H1 (cell line): ENCODE measurements at regions not wholly inside any gene's neighbourhood (a gene's known extent, or its start where the extent isn't known, plus 50 kb on each side); places are given as distances from the start of the nearest gene placed in this dataset.

ENCODE experiments used
- CTCF ChIA-PET: fragments of 300-600 bp; sonication (Branson Sonifier 250); formaldehyde crosslinking; loops from one replicate; lab custom pipeline; 2021; ENCODE audit not compliant: partially characterized antibody; lab: Charles Lee
- POLR2A ChIA-PET: fragments of 300-600 bp; sonication (Branson Sonifier 250); formaldehyde crosslinking; loops from one replicate; lab custom pipeline; 2021; ENCODE audit warnings: inconsistent platforms; ENCODE audit not compliant: partially characterized antibody; lab: Charles Lee
- DNase-seq, 2 experiments: peaks; one replicate each; pipeline versions ENCODE4 v3.0.0 to v3.0.0-alpha.2; 2010 to 2022; ENCODE audit warnings: low spot score in 2 of 2, low read depth in 1 of 2, mixed read lengths in 1 of 2
- FAIRE-seq: peaks from 2 replicates; lab custom pipeline; 2011; peaks lifted over from hg19 to GRCh38; lab: Jason Lieb, UNC
- H2AFZ ChIP-seq: 2 replicates; pipeline ENCODE4 v1.8.1; 2012; ENCODE audit warnings: low read length, inconsistent platforms
- H2AK5ac ChIP-seq: 2 replicates; pipeline ENCODE4 v1.6.1; 2013; ENCODE audit warnings: low read depth, low read length
- H2BK120ac ChIP-seq: replicated peaks from 2 replicates; pipeline ENCODE3; 2013; ENCODE audit warnings: low read depth, low read length, inconsistent platforms
- H2BK12ac ChIP-seq: 2 replicates; pipeline ENCODE4 v1.6.1; 2013; ENCODE audit warnings: low read depth, low read length
- H2BK15ac ChIP-seq: 2 replicates; pipeline ENCODE4 v1.6.1; 2013; ENCODE audit warnings: low read length
- H2BK20ac ChIP-seq: 2 replicates; pipeline ENCODE4 v1.6.1; 2013; ENCODE audit warnings: low read length
- H2BK5ac ChIP-seq: 2 replicates; pipeline ENCODE4 v1.6.1; 2013; ENCODE audit warnings: low read depth, low read length
- H3K14ac ChIP-seq: 2 replicates; pipeline ENCODE4 v1.6.1; 2013; ENCODE audit warnings: inconsistent platforms; ENCODE audit not compliant: insufficient read length
- H3K18ac ChIP-seq: 2 replicates; pipeline ENCODE4 v1.6.1; 2013; ENCODE audit warnings: low read length; ENCODE audit errors: extremely low read depth
- H3K23ac ChIP-seq: 2 replicates; pipeline ENCODE4 v1.6.1; 2013; ENCODE audit warnings: inconsistent platforms; ENCODE audit not compliant: insufficient read length
- H3K23me2 ChIP-seq: 2 replicates; pipeline ENCODE4 v1.6.1; 2013; ENCODE audit warnings: low read depth, low read length
- H3K27ac ChIP-seq: 2 replicates; pipeline ENCODE4 v1.6.1; 2011; ENCODE audit warnings: low read depth, low read length, inconsistent platforms
- H3K27me3 ChIP-seq, 4 experiments: replicated peaks in 1 of 4; 1 replicate in 1 of 4; 2 replicates in 3 of 4; pipeline versions ENCODE4 v1.6.1 to v1.8.1; 2011 to 2013; ENCODE audit warnings: low read length in 3 of 4, mild to moderate bottlenecking in 3 of 4, inconsistent platforms in 2 of 4, mixed read lengths in 2 of 4, moderate library complexity in 1 of 4; ENCODE audit not compliant: control insufficient read depth in 3 of 4, insufficient read depth in 3 of 4; ENCODE audit errors: extremely low read depth in 1 of 4
- H3K36me3 ChIP-seq, 4 experiments: 2 replicates each; pipeline versions ENCODE4 v1.6.1 to v1.8.1; 2011 to 2013; ENCODE audit warnings: mild to moderate bottlenecking in 4 of 4, low read length in 3 of 4, moderate library complexity in 2 of 4, control low read depth in 1 of 4, inconsistent platforms in 1 of 4; ENCODE audit not compliant: insufficient read depth in 4 of 4, control insufficient read depth in 2 of 4
- H3K4ac ChIP-seq: replicated peaks from 2 replicates; pipeline ENCODE3; 2013; ENCODE audit warnings: low read length, low read depth, mixed read lengths, inconsistent platforms; ENCODE audit not compliant: insufficient read length
- H3K4me1 ChIP-seq, 4 experiments: replicated peaks in 1 of 4; 1 replicate in 1 of 4; 2 replicates in 3 of 4; pipeline versions ENCODE4 v1.6.1 to v1.8.1; 2011 to 2013; ENCODE audit warnings: low read length in 3 of 4, inconsistent platforms in 2 of 4, mixed read lengths in 1 of 4; ENCODE audit not compliant: insufficient read depth in 4 of 4, control insufficient read depth in 3 of 4
- H3K4me2 ChIP-seq, 2 experiments: 2 replicates each; pipeline versions ENCODE4 v1.6.1 to v1.8.1; 2011 to 2013; ENCODE audit warnings: low read depth in 2 of 2, low read length in 2 of 2, control low read depth in 1 of 2, inconsistent platforms in 1 of 2, mild to moderate bottlenecking in 1 of 2; ENCODE audit not compliant: insufficient read depth in 1 of 2
- H3K4me3 ChIP-seq, 4 experiments: fragments of 200-600, 300-600 bp in 1 of 4; sonication (generic), shearing (Covaris generic), sonication (Bioruptor Twin) in 1 of 4; 2 replicates each; pipeline versions ENCODE4 v1.5.1 to v1.8.1; 2011 to 2016; ENCODE audit warnings: low read length in 4 of 4, low read depth in 3 of 4, control low read depth in 2 of 4, inconsistent platforms in 2 of 4, mild to moderate bottlenecking in 2 of 4, mixed read lengths in 1 of 4, moderate library complexity in 1 of 4; ENCODE audit not compliant: insufficient read depth in 2 of 4; ENCODE audit errors: extremely low read depth in 1 of 4
- H3K56ac ChIP-seq: replicated peaks from 2 replicates; pipeline ENCODE3; 2013; ENCODE audit warnings: low read depth, mild to moderate bottlenecking, mixed read lengths, low read length, inconsistent platforms; ENCODE audit not compliant: insufficient read length
- H3K79me1 ChIP-seq: 2 replicates; pipeline ENCODE4 v1.6.1; 2013; ENCODE audit warnings: low read depth, low read length, control low read depth
- H3K79me2 ChIP-seq, 2 experiments: 2 replicates each; pipeline versions ENCODE4 v1.6.1 to v1.8.1; 2012 to 2013; ENCODE audit warnings: low read length in 2 of 2, mild to moderate bottlenecking in 2 of 2, inconsistent platforms in 1 of 2; ENCODE audit not compliant: insufficient read depth in 2 of 2, control insufficient read depth in 1 of 2
- H3K9ac ChIP-seq, 4 experiments: replicated peaks in 1 of 4; 1 replicate in 1 of 4; 2 replicates in 3 of 4; pipeline versions ENCODE4 v1.6.1 to v1.8.1; 2011 to 2013; ENCODE audit warnings: low read depth in 3 of 4, low read length in 3 of 4, control low read depth in 2 of 4, mild to moderate bottlenecking in 2 of 4, moderate library complexity in 2 of 4, inconsistent platforms in 1 of 4; ENCODE audit errors: extremely low read depth in 1 of 4
- H3K9me3 ChIP-seq, 2 experiments: 2 replicates each; pipeline versions ENCODE4 v1.6.1 to v1.8.1; 2012 to 2013; ENCODE audit warnings: mild to moderate bottlenecking in 2 of 2, moderate library complexity in 2 of 2, control low read depth in 1 of 2, inconsistent platforms in 1 of 2, low read depth in 1 of 2, low read length in 1 of 2, mixed read lengths in 1 of 2; ENCODE audit not compliant: insufficient read depth in 2 of 2
- H4K20me1 ChIP-seq, 2 experiments: replicated peaks in 1 of 2; 2 replicates each; pipeline versions ENCODE3 to v1.8.1; 2011 to 2013; ENCODE audit warnings: inconsistent platforms in 2 of 2, low read length in 2 of 2, mild to moderate bottlenecking in 1 of 2; ENCODE audit not compliant: insufficient read depth in 2 of 2, control insufficient read depth in 1 of 2
- H4K5ac ChIP-seq: 2 replicates; pipeline ENCODE4 v1.6.1; 2013; ENCODE audit warnings: low read length, low read depth, mixed read lengths, inconsistent platforms; ENCODE audit not compliant: insufficient read length
- H4K8ac ChIP-seq: 2 replicates; pipeline ENCODE4 v1.8.0; 2013; ENCODE audit warnings: mild to moderate bottlenecking, moderate library complexity, low read length, inconsistent platforms; ENCODE audit not compliant: insufficient read depth; ENCODE audit errors: extremely low read depth
- H4K91ac ChIP-seq: replicated peaks from 2 replicates; pipeline ENCODE3; 2013; ENCODE audit warnings: low read length, mixed read lengths, inconsistent platforms; ENCODE audit not compliant: insufficient read length
- ASH2L ChIP-seq: fragments of 200-600, 300-600 bp; sonication (generic); IDR thresholded peaks from one replicate; pipeline ENCODE4 v1.7.1; 2017; ENCODE audit warnings: low read length
- CREB1 ChIP-seq: IDR thresholded peaks from 2 replicates; pipeline ENCODE4 v1.6.1; 2012; ENCODE audit warnings: inconsistent platforms
- RFX5 ChIP-seq: IDR thresholded peaks from 2 replicates; pipeline ENCODE4 v1.6.1; 2011; ENCODE audit warnings: low read depth, low read length, improper control_type of control experiment, borderline replicate concordance
- SIN3A ChIP-seq, 2 experiments: IDR thresholded peaks in 1 of 2; conservative IDR thresholded peaks in 1 of 2; 2 replicates each; pipeline ENCODE4 v1.6.1; 2011 to 2012; ENCODE audit warnings: low read length in 2 of 2, improper control_type of control experiment in 1 of 2, low read depth in 1 of 2, mild to moderate bottlenecking in 1 of 2
- WGBS, 2 experiments: shearing (Covaris generic) in 1 of 2; methylation state at CpG; one replicate each; pipeline versions ENCODE4 v1.1.6 to v1.1.7; 2013 to 2015; ENCODE audit warnings: low lambda C conversion rate in 2 of 2, mixed read lengths in 2 of 2, inconsistent platforms in 1 of 2, low coverage in 1 of 2, missing lambda C conversion rate in 1 of 2; ENCODE audit not compliant: insufficient replicate concordance in 2 of 2, insufficient coverage in 1 of 2, insufficient read length in 1 of 2; ENCODE audit errors: extremely low coverage in 1 of 2, missing lambda C conversion rate in 1 of 2; 5-methylcytosine and 5-hydroxymethylcytosine counted together
- TF ChIP-seq, protein P1 (sequence below), 3 experiments: IDR thresholded peaks; 1 replicate in 2 of 3; 2 replicates in 1 of 3; pipeline versions ENCODE4 v1.5.1 to v1.6.1; 2011; ENCODE audit warnings: low read length in 3 of 3, mild to moderate bottlenecking in 3 of 3, inconsistent platforms in 2 of 3, low read depth in 1 of 3, moderate library complexity in 1 of 3; ENCODE audit not compliant: insufficient read depth in 1 of 3; ENCODE audit errors: control extremely low read depth in 1 of 3

DNA sequence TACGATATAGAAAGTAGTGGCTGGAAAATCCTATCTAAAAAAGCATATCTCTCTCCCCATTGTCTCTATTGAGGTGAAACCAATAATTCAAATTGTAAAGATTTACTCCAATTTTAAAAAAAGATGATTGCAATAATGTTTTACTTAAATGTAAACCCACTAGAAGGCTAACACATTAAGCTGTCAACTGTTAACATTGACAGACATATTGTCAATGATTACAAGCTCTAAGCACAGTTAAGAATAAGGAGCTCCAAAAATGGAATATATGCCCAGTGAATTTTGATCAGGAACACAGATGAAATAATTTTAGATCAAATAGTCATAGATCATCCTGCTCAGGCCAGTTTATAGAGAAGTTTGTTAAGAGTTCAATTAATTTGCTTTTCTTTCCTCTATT, 123.6 kb upstream of the NETO1 start:
- H3K27me3 ChIP-seq: no peaks in the 10 kb centered on the region
- H3K4me1 ChIP-seq: no peaks in the 10 kb centered on the region
- H4K91ac ChIP-seq: no peak overlapping the region
- H3K27ac ChIP-seq: no peak overlapping the region
- no peak overlapping the region for H3K14ac ChIP-seq
- TF ChIP-seq SIN3A (conservative IDR thresholded peaks at IDR 0.05 in 1 of 2, IDR thresholded peaks at IDR 0.05 in 1 of 2; ENCODE audit: low read depth in 1 of 2, low read length in 2 of 2) (no peak), CREB1 (no peak), RFX5 (no peak), ASH2L (no peak)
- TF ChIP-seq, protein P1, sequence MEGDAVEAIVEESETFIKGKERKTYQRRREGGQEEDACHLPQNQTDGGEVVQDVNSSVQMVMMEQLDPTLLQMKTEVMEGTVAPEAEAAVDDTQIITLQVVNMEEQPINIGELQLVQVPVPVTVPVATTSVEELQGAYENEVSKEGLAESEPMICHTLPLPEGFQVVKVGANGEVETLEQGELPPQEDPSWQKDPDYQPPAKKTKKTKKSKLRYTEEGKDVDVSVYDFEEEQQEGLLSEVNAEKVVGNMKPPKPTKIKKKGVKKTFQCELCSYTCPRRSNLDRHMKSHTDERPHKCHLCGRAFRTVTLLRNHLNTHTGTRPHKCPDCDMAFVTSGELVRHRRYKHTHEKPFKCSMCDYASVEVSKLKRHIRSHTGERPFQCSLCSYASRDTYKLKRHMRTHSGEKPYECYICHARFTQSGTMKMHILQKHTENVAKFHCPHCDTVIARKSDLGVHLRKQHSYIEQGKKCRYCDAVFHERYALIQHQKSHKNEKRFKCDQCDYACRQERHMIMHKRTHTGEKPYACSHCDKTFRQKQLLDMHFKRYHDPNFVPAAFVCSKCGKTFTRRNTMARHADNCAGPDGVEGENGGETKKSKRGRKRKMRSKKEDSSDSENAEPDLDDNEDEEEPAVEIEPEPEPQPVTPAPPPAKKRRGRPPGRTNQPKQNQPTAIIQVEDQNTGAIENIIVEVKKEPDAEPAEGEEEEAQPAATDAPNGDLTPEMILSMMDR (IDR thresholded peaks at IDR 0.05; ENCODE audit: control extremely low read depth in 1 of 3, insufficient read depth in 1 of 3, low read depth in 1 of 3, low read length in 3 of 3): no peak
- no peaks in the 10 kb centered on the region for H3K36me3 ChIP-seq
- H3K18ac ChIP-seq: no peak overlapping the region
- no peak overlapping the region for H3K9ac ChIP-seq
- ChIA-PET POLR2A (no interaction called here), CTCF (interaction anchor here (0.7 to 1.0 kb wide), 2 partner anchors 9 to 145 kb away, joined by 3 to 4 read pairs; no protein-coding TSS in a partner anchor)
- DNase-seq (no peak), FAIRE-seq (no peak)
- no peaks in the 10 kb centered on the region for H4K20me1 ChIP-seq
- H2AK5ac ChIP-seq: no peak overlapping the region
- WGBS, 2 experiments: 95% methylated on average over 1 of the region's 1 CpG; no CpG with 5 or more reads in 1 of the 2 experiments
- H3K23me2 ChIP-seq: no peaks in the 10 kb centered on the region
- H2BK5ac ChIP-seq: no peak overlapping the region
- no peak overlapping the region for H3K4me2 ChIP-seq
- H2BK15ac ChIP-seq: no peak overlapping the region
- no peak overlapping the region for H4K5ac ChIP-seq
- H3K23ac ChIP-seq: no peak overlapping the region
- H3K56ac ChIP-seq: no peak overlapping the region
- H2BK20ac ChIP-seq: no peak overlapping the region
- H3K4me3 ChIP-seq: no peak overlapping the region
- no peak overlapping the region for H2AFZ ChIP-seq
- no peak overlapping the region for H2BK12ac ChIP-seq
- H2BK120ac ChIP-seq: no peak overlapping the region
- H4K8ac ChIP-seq: no peak overlapping the region
- H3K4ac ChIP-seq: no peak overlapping the region
- H3K79me1 ChIP-seq: no peaks in the 10 kb centered on the region
- H3K9me3 ChIP-seq: no peaks in the 10 kb centered on the region
- H3K79me2 ChIP-seq: no peaks in the 10 kb centered on the region
